HG03280 (cell line): ENCODE measurements at regions not wholly inside any gene's neighbourhood (a gene's known extent, or its start where the extent isn't known, plus 50 kb on each side); places are given as distances from the start of the nearest gene placed in this dataset.

Experiments used
- ATAC-seq: cut with Tn5 transposase; IDR thresholded peaks from one replicate; pipeline ENCODE4 v1.9.1; 2021; ENCODE audit warnings: mild to moderate bottlenecking, moderate library complexity; ENCODE audit not compliant: unreplicated experiment

DNA sequence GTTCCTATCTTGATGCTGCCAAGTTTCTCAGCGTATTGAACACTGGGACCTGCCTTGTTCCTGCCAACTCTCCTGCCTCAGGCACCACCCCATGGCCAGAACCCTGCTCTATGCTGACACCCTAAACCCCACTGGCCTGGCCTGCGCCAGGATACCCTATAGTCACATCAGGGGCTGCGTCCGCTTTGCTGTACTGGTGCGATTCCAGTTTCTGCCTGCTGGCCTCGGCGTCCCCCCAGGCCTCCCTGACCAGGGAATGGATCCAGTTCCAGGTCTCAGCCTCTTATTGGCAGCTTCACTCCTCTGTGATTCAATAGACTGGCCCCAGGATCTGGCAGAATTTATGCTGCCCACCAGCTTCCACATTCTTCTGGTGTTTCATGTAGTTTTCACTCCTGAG is 55.0 kb downstream of the GPR6 start:
- no peak for ATAC-seq

DNA sequence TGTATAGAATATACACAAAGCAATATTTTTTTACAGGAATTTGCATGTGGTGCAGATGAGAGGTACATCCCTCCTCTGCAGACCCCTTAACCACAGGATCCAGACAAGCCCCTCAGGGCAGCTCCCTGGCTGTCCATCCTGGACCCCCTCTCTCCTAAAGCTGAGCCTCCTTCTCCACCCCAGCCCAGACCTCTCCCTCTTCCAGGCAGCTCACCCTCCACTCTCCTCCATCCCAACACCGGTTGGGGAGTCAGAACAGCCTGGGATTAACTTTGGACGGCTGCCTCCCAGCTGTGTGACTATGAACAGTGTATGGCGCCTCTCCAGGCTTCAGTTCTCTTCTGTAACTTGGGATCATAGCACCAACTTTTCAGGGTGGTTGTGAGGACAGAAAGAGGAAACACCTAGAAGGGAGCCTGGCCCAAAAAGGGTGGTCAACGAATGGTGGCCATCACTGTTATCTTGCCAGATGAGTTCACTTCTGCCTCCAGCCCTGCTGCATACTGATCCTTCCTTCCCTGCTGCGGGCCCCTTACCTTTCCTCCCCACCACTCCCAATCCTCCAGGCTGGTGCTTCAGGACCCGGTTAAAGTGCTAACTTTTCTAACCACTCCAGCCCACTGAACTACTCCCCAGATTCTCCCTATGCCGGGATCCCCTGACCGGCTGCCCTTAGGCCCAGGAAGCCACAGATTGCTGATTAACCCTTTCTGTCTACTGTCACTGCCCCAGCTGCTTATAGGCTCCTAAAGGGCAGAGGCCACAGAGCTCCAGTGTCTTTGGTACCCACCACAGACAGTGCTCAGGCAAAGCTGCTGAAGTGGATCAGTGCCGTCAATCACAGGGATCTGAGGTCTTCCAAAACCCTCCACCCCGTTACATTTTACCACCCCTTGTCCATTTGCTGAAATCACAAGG is 55.9 kb downstream of the GPR6 start:
- ATAC-seq, result no peak

DNA sequence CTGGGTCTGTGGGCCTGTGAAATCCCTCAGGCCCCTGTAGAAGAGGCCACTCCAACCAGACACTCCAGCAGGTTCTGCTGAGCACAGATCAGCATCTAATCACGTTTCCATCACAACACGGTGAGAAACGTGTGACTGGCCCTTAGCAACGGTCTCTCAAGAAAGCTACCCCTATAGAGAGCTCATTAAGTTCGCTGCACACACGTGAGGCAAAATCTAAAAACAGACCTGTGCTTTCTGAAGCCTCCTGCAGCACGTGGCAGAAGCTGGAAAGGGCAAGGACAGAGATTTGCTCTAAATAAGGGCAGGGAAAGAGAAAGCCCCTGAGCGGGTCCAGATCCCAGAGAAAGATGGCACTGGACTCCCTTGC is 56.5 kb downstream of the GPR6 start:
- no peak for ATAC-seq

GRCh38 chr6:110035321-110035720 is 57.2 kb downstream of the GPR6 start:
- ATAC-seq, result no peak

GRCh38 chr6:110036408-110037302 is 58.5 kb downstream of the GPR6 start:
- ATAC-seq, result no peak

DNA sequence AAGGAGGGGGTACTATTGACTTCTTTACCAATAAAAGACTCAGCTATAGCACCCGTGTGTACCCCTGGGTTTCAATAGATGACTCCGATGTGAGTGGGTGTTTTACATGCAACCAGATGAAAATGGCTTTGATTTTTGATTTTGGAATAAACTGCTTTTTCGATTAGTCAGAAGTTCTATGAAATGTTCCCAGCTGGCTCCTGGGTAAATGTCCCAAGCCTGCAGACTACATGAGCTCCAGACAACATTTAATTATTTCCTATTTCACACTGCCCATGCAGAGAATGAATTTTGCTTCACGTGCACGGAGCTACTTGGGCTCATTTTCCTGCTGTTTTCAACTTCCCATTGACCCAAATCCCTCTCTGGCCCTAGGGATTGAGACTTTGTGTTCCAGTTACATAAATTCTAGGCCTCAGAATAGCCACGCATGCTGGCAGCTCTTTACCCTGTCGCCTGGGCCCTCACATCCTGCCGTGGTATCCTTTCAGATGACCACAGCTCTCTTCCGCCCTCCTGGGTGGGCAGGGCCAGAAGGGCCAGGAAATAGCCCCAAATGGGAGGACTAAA is 59.7 kb downstream of the GPR6 start:
- ATAC-seq, result no peak

DNA sequence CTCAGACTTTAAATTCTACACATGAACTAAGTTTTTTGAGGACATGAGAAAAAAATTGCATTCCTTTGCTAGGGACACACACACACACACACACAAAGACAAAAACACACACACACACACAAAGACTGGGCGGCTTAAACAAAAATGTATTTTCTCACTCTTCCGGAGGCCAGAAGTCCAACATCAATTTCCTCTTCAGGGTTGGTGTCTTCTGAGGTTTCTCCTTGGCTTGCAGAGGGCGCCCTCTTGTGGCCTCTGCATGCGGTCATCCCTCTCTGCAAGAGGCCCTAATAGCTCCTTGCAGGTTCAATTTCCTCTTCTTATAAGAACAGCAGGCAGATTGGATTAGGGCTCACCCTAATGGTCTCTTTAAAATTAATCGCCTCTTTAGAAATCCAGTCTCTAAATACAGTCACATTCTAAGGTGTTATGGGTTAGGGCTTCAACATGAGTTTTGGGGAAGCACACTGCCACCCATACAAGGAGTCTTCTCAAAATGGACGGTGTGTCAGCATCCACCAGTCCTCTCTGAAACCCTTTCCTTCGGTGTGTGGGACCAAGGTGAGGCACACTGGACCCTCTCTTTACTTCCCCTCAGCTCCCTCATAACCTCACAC is 61.4 kb downstream of the GPR6 start:
- ATAC-seq, result peak; percentile 76

GRCh38 chr6:110039981-110040383 is 61.9 kb downstream of the GPR6 start:
- peak; percentile 31 for ATAC-seq

GRCh38 chr6:110040716-110041115 is 62.6 kb downstream of the GPR6 start:
- no peak for ATAC-seq

GRCh38 chr6:110041126-110041525 is 63.0 kb downstream of the GPR6 start:
- no peak for ATAC-seq

GRCh38 chr6:110041830-110042229 is 63.7 kb downstream of the GPR6 start:
- no peak for ATAC-seq

- no peak for ATAC-seq
These were observed 64.7 kb downstream of the GPR6 start for GRCh38 chr6:110042670-110043296.

DNA sequence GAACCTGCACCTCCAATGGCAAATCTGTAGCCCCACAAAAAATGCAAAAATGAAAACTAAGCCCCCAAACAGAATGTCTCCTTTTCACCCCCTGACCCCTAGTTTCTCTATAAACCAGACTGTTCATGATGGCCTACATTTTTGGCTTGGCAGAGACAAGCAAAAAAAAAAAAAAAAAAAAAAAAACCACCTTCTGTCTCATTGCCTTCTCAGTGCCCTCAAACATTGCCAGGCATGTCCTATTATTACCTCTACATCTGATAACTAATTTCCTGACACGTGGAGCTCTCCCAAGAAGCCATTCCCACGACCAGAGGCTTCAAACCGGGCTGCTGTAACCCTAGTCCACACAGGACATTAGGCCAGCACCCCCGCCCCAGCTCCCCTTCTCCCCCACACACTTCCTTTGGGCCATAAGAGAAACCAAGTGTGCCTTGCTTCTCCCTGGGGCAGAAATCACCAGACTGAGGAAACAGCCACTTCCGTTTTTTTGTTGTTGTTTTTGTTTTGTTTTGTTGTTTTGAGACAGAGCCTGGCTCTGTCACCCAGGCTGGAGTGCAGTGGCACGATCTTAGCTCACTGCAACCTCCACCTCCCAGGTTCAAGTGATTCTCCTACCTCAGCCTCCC is 65.4 kb downstream of the GPR6 start:
- ATAC-seq, result no peak

GRCh38 chr6:110044096-110044495 is 66.0 kb downstream of the GPR6 start:
- ATAC-seq, result no peak

DNA sequence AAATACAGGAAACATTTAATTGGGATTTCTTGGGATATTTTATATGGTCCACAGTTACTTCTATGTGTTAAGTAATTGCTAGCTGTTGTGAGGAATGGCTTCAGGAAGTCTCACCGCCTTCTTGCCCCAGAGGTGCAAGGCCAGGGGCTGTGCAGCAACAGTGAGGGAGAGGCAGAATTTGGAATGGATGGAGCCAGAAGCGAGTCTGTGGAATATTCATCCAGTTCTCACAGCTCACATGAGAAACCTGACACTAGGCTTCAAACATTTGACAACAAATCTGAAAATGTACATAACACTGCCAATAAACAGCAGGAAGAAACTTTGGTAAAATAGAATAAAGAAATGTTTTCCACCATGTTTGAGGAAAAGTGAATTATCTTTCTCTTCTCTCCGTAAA is 66.5 kb downstream of the GPR6 start:
- no peak for ATAC-seq

DNA sequence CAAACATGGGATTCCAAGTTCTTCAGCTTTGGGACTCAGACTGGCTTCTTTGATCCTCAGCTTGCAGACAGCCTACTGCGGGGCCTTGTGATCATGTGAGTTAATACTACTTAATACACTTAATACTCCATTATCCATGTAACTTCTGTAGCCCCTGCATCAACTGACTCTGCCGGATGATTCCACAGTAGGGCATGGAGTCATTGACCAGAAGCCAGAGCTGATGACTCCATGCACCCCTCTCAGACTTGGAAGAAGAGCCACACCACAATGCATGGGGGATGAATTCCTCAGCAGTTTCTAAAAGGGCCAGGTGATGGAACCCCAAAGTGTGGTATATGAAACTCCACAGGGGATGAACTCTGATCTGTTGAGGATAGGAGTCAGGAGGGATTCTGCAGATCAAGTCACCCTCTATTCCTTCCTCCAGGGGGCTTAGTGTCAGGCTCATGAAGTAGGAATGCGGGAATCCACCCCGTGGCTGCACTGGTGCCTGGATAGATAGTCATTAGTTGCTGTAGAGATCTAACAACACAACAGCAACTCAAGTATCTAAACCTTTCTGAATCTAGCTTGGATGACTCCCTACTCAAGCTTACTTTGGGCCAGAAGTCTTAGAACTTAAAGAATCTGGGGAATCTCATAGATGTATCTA is 70.2 kb downstream of the GPR6 start:
- no peak for ATAC-seq

- ATAC-seq, result no peak
These were observed 71.8 kb downstream of the GPR6 start for GRCh38 chr6:110049696-110050439.
